Sigmoid colon (tissue), 4 donors: ENCODE measurements at regions not wholly inside any gene's neighbourhood (a gene's known extent, or its start where the extent isn't known, plus 50 kb on each side); places are given as distances from the start of the nearest gene placed in this dataset.

ENCODE experiments used
- CTCF ChIP-seq, 4 experiments: fragments of 450-650 bp in 3 of 4; fragments of 200-600 bp in 1 of 4; IDR thresholded peaks; one replicate each; pipeline ENCODE4 v1.5.1; 2016 to 2019; ENCODE audit warnings: antibody characterized with exemption in 4 of 4, mild to moderate bottlenecking in 3 of 4, moderate library complexity in 2 of 4
- POLR2AphosphoS5 ChIP-seq, 4 donors: sonication (generic); formaldehyde crosslinking; IDR thresholded peaks; one replicate each; pipeline ENCODE4 v1.6.1; 2017; ENCODE audit warnings: antibody characterized with exemption in 4 of 4

GRCh38 chr6:144559865-144560593 is 274.9 kb downstream of the UTRN start:
- TF ChIP-seq CTCF (IDR thresholded peaks at IDR 0.05) (no peak), POLR2AphosphoS5 (IDR thresholded peaks at IDR 0.05) (no peak)
